BJ (cell line): ENCODE measurements at regions not wholly inside any gene's neighbourhood (a gene's known extent, or its start where the extent isn't known, plus 50 kb on each side); places are given as distances from the start of the nearest gene placed in this dataset.

ENCODE experiments used
- CTCF ChIA-PET: fragments of 350-600 bp; formaldehyde crosslinking; extraction: SDS; loops from one replicate; lab custom pipeline; 2021; ENCODE audit warnings: antibody characterized with exemption, inconsistent platforms; lab: Yijun Ruan, JAX
- POLR2A ChIA-PET: fragments of 300-600 bp; sonication (Branson Sonifier 250); formaldehyde crosslinking; extraction: SDS; loops from one replicate; lab custom pipeline; 2021; ENCODE audit warnings: antibody characterized with exemption; lab: Charles Lee
- DNase-seq: peaks from one replicate; pipeline ENCODE4 v3.0.0-alpha.2; 2011; ENCODE audit warnings: low read depth
- H3K27me3 ChIP-seq: 2 replicates; pipeline ENCODE4 v1.6.0; 2011; ENCODE audit warnings: low read length; ENCODE audit not compliant: control insufficient read depth, insufficient read depth
- H3K36me3 ChIP-seq: 2 replicates; pipeline ENCODE4 v1.5.1; 2011; ENCODE audit warnings: low read length; ENCODE audit not compliant: control insufficient read depth, insufficient read depth
- H3K4me3 ChIP-seq: 2 replicates; pipeline ENCODE4 v1.5.1; 2011; ENCODE audit warnings: low read depth, mild to moderate bottlenecking, control low read depth, low read length
- TF ChIP-seq, protein P1 (sequence below): IDR thresholded peaks from 2 replicates; pipeline ENCODE4 v1.5.1; 2011; ENCODE audit warnings: low read depth, mild to moderate bottlenecking, control low read depth, inconsistent platforms, low read length, moderate library complexity; ENCODE audit not compliant: insufficient read depth

DNA sequence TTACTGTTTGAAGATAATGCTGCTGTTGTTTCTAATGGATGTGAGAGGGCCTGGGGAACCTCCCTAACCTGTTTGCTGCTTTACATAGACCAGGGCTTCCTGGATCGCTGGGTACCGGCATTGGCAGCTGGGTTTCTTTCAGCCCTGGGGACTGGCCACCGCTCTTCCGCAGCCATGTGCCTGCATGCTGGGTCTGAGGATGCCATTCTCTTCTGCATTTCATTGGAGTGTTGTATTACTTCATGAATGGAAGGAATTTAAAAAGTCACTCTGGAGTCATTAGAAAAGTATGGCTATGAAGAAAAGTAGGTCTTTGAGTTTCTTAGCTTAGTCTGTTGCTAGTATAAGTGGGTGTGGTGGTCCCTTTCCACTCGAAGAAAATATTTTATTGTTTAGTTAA lies 107.3 kb upstream of the MGAT5 start:
- H3K4me3 ChIP-seq, result no peak overlapping the region
- no peaks in the 10 kb centered on the region for H3K36me3 ChIP-seq
- TF ChIP-seq, protein P1, sequence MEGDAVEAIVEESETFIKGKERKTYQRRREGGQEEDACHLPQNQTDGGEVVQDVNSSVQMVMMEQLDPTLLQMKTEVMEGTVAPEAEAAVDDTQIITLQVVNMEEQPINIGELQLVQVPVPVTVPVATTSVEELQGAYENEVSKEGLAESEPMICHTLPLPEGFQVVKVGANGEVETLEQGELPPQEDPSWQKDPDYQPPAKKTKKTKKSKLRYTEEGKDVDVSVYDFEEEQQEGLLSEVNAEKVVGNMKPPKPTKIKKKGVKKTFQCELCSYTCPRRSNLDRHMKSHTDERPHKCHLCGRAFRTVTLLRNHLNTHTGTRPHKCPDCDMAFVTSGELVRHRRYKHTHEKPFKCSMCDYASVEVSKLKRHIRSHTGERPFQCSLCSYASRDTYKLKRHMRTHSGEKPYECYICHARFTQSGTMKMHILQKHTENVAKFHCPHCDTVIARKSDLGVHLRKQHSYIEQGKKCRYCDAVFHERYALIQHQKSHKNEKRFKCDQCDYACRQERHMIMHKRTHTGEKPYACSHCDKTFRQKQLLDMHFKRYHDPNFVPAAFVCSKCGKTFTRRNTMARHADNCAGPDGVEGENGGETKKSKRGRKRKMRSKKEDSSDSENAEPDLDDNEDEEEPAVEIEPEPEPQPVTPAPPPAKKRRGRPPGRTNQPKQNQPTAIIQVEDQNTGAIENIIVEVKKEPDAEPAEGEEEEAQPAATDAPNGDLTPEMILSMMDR, result no peak
- DNase-seq, result peak; percentile 49
- H3K27me3 ChIP-seq, result no peaks in the 10 kb centered on the region
- ChIA-PET POLR2A (interaction anchor here (1.0 kb wide), 1 partner anchor 10 kb away, joined by 5 read pairs; no protein-coding TSS in a partner anchor), CTCF (interaction anchor here (0.6 to 1.3 kb wide), 3 partner anchors 10 to 267 kb away, joined by 3 to 5 read pairs (median 3); no protein-coding TSS in a partner anchor)

- POLR2A ChIA-PET, result no interaction called here
- H3K4me3 ChIP-seq, result no peak overlapping the region
- H3K27me3 ChIP-seq, result no peaks in the 10 kb centered on the region
- H3K36me3 ChIP-seq, result no peaks in the 10 kb centered on the region
- CTCF ChIA-PET, result interaction anchor here (1.0 kb wide), 1 partner anchor 25 kb away, joined by 3 read pairs; no protein-coding TSS in a partner anchor
- TF ChIP-seq, protein P1, result no peak
- DNase-seq, result no peak
Observed at GRCh38 chr2:134148172-134148571, 105.7 kb upstream of the MGAT5 start.

DNA sequence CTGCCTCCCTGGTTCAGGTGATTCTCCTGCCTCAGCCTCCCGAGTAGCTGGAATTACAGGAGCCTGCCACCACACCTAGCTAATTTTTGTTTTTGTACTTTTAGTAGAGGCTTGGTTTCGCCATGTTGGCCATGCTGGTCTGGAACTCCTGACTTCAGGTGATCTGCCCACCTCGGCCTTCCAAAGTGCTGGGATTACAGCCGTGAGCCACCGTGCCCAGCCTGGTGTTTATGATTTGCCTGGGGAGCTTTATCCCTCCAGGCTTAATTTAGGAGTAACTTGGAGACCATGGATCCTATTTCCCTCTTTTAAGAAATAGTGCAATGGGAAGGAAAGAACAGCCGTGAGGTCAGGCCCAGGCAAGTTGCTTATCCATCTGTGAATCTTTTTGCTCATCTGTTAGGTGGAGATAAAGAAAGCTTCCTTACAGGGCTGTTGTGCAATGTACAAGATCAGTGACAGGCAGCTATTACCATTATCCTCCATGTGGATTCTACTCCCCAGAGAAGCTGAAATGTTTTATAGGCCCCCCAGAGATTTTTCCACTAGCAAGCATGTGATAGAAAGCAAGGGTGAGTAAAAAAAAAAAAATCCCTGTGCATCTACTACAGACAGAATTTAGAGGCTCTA lies 104.9 kb upstream of the MGAT5 start:
- TF ChIP-seq, protein P1, result no peak
- no peak overlapping the region for H3K4me3 ChIP-seq
- no peaks in the 10 kb centered on the region for H3K27me3 ChIP-seq
- POLR2A ChIA-PET, result interaction anchor here (0.5 kb wide), 1 partner anchor 40 kb away, joined by 8 read pairs; no protein-coding TSS in a partner anchor
- CTCF ChIA-PET, result interaction anchor here (1.0 to 1.2 kb wide), 2 partner anchors 26 to 263 kb away, joined by 3 read pairs; no protein-coding TSS in a partner anchor
- H3K36me3 ChIP-seq, result no peaks in the 10 kb centered on the region
- no peak for DNase-seq

GRCh38 chr2:134149904-134150303 lies 104.0 kb upstream of the MGAT5 start:
- no peaks in the 10 kb centered on the region for H3K27me3 ChIP-seq
- H3K36me3 ChIP-seq, result no peaks in the 10 kb centered on the region
- ChIA-PET POLR2A (no interaction called here), CTCF (interaction anchor here (1.2 kb wide), 1 partner anchor 262 kb away, joined by 3 read pairs; no protein-coding TSS in a partner anchor)
- DNase-seq, result no peak
- TF ChIP-seq, protein P1, result no peak
- no peak overlapping the region for H3K4me3 ChIP-seq

DNA sequence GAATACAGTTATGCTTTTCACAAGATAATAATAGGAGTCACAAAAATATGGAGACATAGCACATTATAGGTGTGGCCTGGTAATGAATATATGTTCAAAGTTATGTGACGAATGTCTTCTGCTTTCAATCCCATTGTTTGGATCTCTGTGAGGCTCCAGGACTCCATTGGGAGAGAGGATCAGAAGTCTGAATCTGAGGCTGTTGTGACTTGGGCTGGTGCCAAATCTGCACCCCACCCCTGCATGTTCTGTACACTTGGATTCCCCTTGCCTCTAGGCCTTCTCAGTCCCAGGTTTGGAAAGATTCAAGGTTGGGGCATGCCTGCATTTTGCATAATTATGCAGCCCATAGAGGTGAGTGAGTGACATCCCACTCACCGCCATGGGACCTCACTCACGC lies 103.1 kb upstream of the MGAT5 start:
- Histone ChIP-seq H3K36me3 (no peaks in the 10 kb centered on the region), H3K4me3 (no peak overlapping the region), H3K27me3 (no peaks in the 10 kb centered on the region)
- no peak for DNase-seq
- CTCF ChIA-PET, result no interaction called here
- POLR2A ChIA-PET, result no interaction called here
- TF ChIP-seq, protein P1, result no peak
